WTC11 (cell line): ENCODE measurements at regions not wholly inside any gene's neighbourhood (a gene's known extent, or its start where the extent isn't known, plus 50 kb on each side); places are given as distances from the start of the nearest gene placed in this dataset.

Experiments used
- ATAC-seq: fragments of 200-7000 bp; cut with Tn5 transposase; 2 replicates; pipeline ENCODE4 v1.10.0; 2021; ENCODE audit warnings: mild to moderate bottlenecking, moderate library complexity
- CTCF ChIA-PET: fragments of 300-600 bp; sonication (Branson Sonifier 250); formaldehyde crosslinking; loops from one replicate; lab custom pipeline; 2021; ENCODE audit warnings: antibody characterized with exemption; lab: Charles Lee
- POLR2A ChIA-PET: fragments of 350-600 bp; sonication (Branson Sonifier 250); formaldehyde crosslinking; loops from one replicate; lab custom pipeline; 2021; ENCODE audit warnings: antibody characterized with exemption; lab: Charles Lee
- DNase-seq: peaks from one replicate; pipeline ENCODE4 v3.0.0; 2021; ENCODE audit warnings: low spot score
- H3K27ac Mint-ChIP-seq: 2 replicates; pipeline ENCODE4 v1.8.0; 2021; ENCODE audit warnings: mixed read lengths
- H3K27me3 Mint-ChIP-seq: 2 replicates; pipeline ENCODE4 v1.8.0; 2021; ENCODE audit warnings: low read depth, mild to moderate bottlenecking, moderate library complexity, mixed read lengths
- H3K36me3 Mint-ChIP-seq: 2 replicates; pipeline ENCODE4 v1.8.0; 2021; ENCODE audit warnings: mixed read lengths
- H3K4me1 Mint-ChIP-seq: 2 replicates; pipeline ENCODE4 v1.8.0; 2022; ENCODE audit warnings: mixed read lengths
- H3K4me3 Mint-ChIP-seq: 2 replicates; pipeline ENCODE4 v1.8.0; 2021; ENCODE audit warnings: mild to moderate bottlenecking, moderate library complexity, mixed read lengths
- H3K9me3 Mint-ChIP-seq: 2 replicates; pipeline ENCODE4 v1.8.0; 2021; ENCODE audit warnings: mixed read lengths
- CREB1 ChIP-seq: sonication (generic); formaldehyde crosslinking; IDR thresholded peaks from 2 replicates; pipeline ENCODE4 v1.8.0; 2023; ENCODE audit warnings: mild to moderate bottlenecking, missing genetic modification reagents
- ESRRA ChIP-seq: sonication (generic); formaldehyde crosslinking; IDR thresholded peaks from 2 replicates; pipeline ENCODE4 v1.8.1; 2022; ENCODE audit warnings: mild to moderate bottlenecking, missing genetic modification reagents, borderline replicate concordance
- FOXK1 ChIP-seq: sonication (generic); formaldehyde crosslinking; IDR thresholded peaks from 2 replicates; pipeline ENCODE4 v1.8.0; 2022; ENCODE audit warnings: mild to moderate bottlenecking, moderate library complexity, missing genetic modification reagents
- HMGA2 ChIP-seq: fragments of 250-450 bp; sonication (Bioruptor Pico); IDR thresholded peaks from 2 replicates; pipeline ENCODE4 v1.4.0; 2021; ENCODE audit warnings: mild to moderate bottlenecking, moderate library complexity
- IRF2 ChIP-seq: sonication (generic); formaldehyde crosslinking; IDR thresholded peaks from 2 replicates; pipeline ENCODE4 v1.8.0; 2022; ENCODE audit warnings: low read depth, missing genetic modification reagents, borderline replicate concordance
- JAZF1 ChIP-seq: fragments of 250-450 bp; sonication (Bioruptor Pico); IDR thresholded peaks from 2 replicates; pipeline ENCODE4 v1.9.0; 2021; ENCODE audit warnings: moderate library complexity, mild to moderate bottlenecking, inconsistent platforms
- KAT7 ChIP-seq: sonication (generic); formaldehyde crosslinking; IDR thresholded peaks from 2 replicates; pipeline ENCODE4 v1.8.1; 2023; ENCODE audit warnings: missing genetic modification reagents, mild to moderate bottlenecking, borderline replicate concordance
- NR1H2 ChIP-seq: sonication (generic); formaldehyde crosslinking; IDR thresholded peaks from 2 replicates; pipeline ENCODE4 v1.9.0; 2021; ENCODE audit warnings: mild to moderate bottlenecking, moderate library complexity, missing genetic modification reagents
- NR2C2 ChIP-seq: sonication (generic); formaldehyde crosslinking; IDR thresholded peaks from 2 replicates; pipeline ENCODE4 v1.8.0; 2022; ENCODE audit warnings: mild to moderate bottlenecking, missing genetic modification reagents
- PRRX2 ChIP-seq: fragments of 250-450 bp; sonication (Bioruptor Pico); IDR thresholded peaks from 2 replicates; pipeline ENCODE4 v1.8.0; 2021; ENCODE audit warnings: mild to moderate bottlenecking
- ZNF263 ChIP-seq: sonication (generic); formaldehyde crosslinking; IDR thresholded peaks from 2 replicates; pipeline ENCODE4 v1.8.1; 2022; ENCODE audit warnings: low read depth, mild to moderate bottlenecking, moderate library complexity, missing genetic modification reagents
- ZNF396 ChIP-seq: fragments of 250-450 bp; sonication (Bioruptor Pico); IDR thresholded peaks from 2 replicates; pipeline ENCODE4 v1.8.0; 2021; ENCODE audit warnings: mild to moderate bottlenecking, moderate library complexity, borderline replicate concordance
- ZNF423 ChIP-seq: fragments of 250-450 bp; sonication (Bioruptor Pico); IDR thresholded peaks from 2 replicates; pipeline ENCODE4 v2.1.2; 2022; ENCODE audit warnings: mild to moderate bottlenecking, moderate library complexity
- TF ChIP-seq, protein P1 (sequence below): fragments of 250-450 bp; sonication (Bioruptor Pico); IDR thresholded peaks from 2 replicates; pipeline ENCODE4 v1.9.0; 2021; ENCODE audit warnings: moderate library complexity, mild to moderate bottlenecking, inconsistent platforms, borderline replicate concordance
- TF ChIP-seq, protein P2 (sequence below): sonication (generic); formaldehyde crosslinking; IDR thresholded peaks from 2 replicates; pipeline ENCODE4 v1.8.0; 2023; ENCODE audit warnings: missing genetic modification reagents, mild to moderate bottlenecking, borderline replicate concordance
- TF ChIP-seq, protein P3 (sequence below): fragments of 250-450 bp; sonication (Bioruptor Pico); IDR thresholded peaks from 2 replicates; pipeline ENCODE4 v1.9.0; 2021; ENCODE audit warnings: mild to moderate bottlenecking
- TF ChIP-seq, protein P4 (sequence below): sonication (generic); formaldehyde crosslinking; IDR thresholded peaks from 2 replicates; pipeline ENCODE4 v1.8.0; 2023; ENCODE audit warnings: missing genetic modification reagents
- TF ChIP-seq, protein P5 (sequence below): sonication (generic); formaldehyde crosslinking; IDR thresholded peaks from 2 replicates; pipeline ENCODE4 v1.8.1; 2023; ENCODE audit warnings: mild to moderate bottlenecking, missing genetic modification reagents, borderline replicate concordance

DNA sequence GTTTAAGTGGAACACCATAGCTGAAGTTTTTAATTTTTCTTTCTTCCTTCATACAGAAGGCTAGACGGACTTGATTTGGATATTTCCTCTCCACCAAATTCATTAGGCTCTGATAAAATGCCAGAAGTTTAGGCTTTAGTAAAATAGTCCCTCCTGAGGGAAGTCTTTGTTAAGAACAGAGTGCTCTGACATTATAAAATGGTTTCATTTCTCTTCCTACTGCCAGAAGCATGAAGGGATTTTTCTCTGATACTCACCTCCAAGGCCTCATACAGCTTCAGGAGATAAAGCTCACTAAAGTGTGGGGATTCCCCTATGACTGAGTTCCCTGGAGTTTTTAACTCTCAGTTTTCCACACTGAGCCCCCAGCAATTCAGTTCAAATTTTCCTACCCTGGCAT, 1489.6 kb downstream of the REEP3 start:
- no peak for TF ChIP-seq IRF2
- TF ChIP-seq, protein P1, sequence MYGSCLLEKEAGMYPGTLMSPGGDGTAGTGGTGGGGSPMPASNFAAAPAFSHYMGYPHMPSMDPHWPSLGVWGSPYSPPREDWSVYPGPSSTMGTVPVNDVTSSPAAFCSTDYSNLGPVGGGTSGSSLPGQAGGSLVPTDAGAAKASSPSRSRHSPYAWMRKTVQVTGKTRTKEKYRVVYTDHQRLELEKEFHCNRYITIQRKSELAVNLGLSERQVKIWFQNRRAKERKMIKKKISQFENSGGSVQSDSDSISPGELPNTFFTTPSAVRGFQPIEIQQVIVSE, result no peak
- TF ChIP-seq ESRRA, result no peak
- no peak for TF ChIP-seq KAT7
- no peak for TF ChIP-seq JAZF1 (CRISPR knock-in tag)
- no peak for TF ChIP-seq ZNF396
- no peak for TF ChIP-seq NR2C2 (CRISPR knock-in tag)
- no peak for TF ChIP-seq CREB1
- TF ChIP-seq, protein P2, sequence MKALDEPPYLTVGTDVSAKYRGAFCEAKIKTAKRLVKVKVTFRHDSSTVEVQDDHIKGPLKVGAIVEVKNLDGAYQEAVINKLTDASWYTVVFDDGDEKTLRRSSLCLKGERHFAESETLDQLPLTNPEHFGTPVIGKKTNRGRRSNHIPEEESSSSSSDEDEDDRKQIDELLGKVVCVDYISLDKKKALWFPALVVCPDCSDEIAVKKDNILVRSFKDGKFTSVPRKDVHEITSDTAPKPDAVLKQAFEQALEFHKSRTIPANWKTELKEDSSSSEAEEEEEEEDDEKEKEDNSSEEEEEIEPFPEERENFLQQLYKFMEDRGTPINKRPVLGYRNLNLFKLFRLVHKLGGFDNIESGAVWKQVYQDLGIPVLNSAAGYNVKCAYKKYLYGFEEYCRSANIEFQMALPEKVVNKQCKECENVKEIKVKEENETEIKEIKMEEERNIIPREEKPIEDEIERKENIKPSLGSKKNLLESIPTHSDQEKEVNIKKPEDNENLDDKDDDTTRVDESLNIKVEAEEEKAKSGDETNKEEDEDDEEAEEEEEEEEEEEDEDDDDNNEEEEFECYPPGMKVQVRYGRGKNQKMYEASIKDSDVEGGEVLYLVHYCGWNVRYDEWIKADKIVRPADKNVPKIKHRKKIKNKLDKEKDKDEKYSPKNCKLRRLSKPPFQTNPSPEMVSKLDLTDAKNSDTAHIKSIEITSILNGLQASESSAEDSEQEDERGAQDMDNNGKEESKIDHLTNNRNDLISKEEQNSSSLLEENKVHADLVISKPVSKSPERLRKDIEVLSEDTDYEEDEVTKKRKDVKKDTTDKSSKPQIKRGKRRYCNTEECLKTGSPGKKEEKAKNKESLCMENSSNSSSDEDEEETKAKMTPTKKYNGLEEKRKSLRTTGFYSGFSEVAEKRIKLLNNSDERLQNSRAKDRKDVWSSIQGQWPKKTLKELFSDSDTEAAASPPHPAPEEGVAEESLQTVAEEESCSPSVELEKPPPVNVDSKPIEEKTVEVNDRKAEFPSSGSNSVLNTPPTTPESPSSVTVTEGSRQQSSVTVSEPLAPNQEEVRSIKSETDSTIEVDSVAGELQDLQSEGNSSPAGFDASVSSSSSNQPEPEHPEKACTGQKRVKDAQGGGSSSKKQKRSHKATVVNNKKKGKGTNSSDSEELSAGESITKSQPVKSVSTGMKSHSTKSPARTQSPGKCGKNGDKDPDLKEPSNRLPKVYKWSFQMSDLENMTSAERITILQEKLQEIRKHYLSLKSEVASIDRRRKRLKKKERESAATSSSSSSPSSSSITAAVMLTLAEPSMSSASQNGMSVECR (CRISPR knock-in tag), result no peak
- TF ChIP-seq FOXK1 (CRISPR knock-in tag), result no peak
- TF ChIP-seq, protein P3, sequence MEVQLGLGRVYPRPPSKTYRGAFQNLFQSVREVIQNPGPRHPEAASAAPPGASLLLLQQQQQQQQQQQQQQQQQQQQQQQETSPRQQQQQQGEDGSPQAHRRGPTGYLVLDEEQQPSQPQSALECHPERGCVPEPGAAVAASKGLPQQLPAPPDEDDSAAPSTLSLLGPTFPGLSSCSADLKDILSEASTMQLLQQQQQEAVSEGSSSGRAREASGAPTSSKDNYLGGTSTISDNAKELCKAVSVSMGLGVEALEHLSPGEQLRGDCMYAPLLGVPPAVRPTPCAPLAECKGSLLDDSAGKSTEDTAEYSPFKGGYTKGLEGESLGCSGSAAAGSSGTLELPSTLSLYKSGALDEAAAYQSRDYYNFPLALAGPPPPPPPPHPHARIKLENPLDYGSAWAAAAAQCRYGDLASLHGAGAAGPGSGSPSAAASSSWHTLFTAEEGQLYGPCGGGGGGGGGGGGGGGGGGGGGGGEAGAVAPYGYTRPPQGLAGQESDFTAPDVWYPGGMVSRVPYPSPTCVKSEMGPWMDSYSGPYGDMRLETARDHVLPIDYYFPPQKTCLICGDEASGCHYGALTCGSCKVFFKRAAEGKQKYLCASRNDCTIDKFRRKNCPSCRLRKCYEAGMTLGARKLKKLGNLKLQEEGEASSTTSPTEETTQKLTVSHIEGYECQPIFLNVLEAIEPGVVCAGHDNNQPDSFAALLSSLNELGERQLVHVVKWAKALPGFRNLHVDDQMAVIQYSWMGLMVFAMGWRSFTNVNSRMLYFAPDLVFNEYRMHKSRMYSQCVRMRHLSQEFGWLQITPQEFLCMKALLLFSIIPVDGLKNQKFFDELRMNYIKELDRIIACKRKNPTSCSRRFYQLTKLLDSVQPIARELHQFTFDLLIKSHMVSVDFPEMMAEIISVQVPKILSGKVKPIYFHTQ (CRISPR knock-in tag), result no peak
- TF ChIP-seq, protein P4, sequence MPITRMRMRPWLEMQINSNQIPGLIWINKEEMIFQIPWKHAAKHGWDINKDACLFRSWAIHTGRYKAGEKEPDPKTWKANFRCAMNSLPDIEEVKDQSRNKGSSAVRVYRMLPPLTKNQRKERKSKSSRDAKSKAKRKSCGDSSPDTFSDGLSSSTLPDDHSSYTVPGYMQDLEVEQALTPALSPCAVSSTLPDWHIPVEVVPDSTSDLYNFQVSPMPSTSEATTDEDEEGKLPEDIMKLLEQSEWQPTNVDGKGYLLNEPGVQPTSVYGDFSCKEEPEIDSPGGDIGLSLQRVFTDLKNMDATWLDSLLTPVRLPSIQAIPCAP, result no peak
- no peak for TF ChIP-seq ZNF423 (CRISPR knock-in tag)
- TF ChIP-seq, protein P5, sequence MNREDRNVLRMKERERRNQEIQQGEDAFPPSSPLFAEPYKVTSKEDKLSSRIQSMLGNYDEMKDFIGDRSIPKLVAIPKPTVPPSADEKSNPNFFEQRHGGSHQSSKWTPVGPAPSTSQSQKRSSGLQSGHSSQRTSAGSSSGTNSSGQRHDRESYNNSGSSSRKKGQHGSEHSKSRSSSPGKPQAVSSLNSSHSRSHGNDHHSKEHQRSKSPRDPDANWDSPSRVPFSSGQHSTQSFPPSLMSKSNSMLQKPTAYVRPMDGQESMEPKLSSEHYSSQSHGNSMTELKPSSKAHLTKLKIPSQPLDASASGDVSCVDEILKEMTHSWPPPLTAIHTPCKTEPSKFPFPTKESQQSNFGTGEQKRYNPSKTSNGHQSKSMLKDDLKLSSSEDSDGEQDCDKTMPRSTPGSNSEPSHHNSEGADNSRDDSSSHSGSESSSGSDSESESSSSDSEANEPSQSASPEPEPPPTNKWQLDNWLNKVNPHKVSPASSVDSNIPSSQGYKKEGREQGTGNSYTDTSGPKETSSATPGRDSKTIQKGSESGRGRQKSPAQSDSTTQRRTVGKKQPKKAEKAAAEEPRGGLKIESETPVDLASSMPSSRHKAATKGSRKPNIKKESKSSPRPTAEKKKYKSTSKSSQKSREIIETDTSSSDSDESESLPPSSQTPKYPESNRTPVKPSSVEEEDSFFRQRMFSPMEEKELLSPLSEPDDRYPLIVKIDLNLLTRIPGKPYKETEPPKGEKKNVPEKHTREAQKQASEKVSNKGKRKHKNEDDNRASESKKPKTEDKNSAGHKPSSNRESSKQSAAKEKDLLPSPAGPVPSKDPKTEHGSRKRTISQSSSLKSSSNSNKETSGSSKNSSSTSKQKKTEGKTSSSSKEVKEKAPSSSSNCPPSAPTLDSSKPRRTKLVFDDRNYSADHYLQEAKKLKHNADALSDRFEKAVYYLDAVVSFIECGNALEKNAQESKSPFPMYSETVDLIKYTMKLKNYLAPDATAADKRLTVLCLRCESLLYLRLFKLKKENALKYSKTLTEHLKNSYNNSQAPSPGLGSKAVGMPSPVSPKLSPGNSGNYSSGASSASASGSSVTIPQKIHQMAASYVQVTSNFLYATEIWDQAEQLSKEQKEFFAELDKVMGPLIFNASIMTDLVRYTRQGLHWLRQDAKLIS (CRISPR knock-in tag), result no peak
- no peak for TF ChIP-seq ZNF263 (CRISPR knock-in tag)
- TF ChIP-seq NR1H2, result no peak
- no peak for TF ChIP-seq PRRX2 (CRISPR knock-in tag)
- no peak for TF ChIP-seq HMGA2 (CRISPR knock-in tag)
- Mint-ChIP-seq H3K4me3 (no peak overlapping the region), H3K27ac (no peak overlapping the region), H3K9me3 (peaks cover 15% of the 10 kb centered on the region), H3K4me1 (no peaks in the 10 kb centered on the region), H3K36me3 (peaks cover 6% of the 10 kb centered on the region), H3K27me3 (no peaks in the 10 kb centered on the region)
- no peak for DNase-seq
- CTCF ChIA-PET, result no interaction called here
- POLR2A ChIA-PET, result no interaction called here
- ATAC-seq, result no peak
